GM12878 (cell line): ENCODE measurements at regions not wholly inside any gene's neighbourhood (a gene's known extent, or its start where the extent isn't known, plus 50 kb on each side); places are given as distances from the start of the nearest gene placed in this dataset.
"Not testable (repeated sequence)": the region's sequence is repeated elsewhere in the genome, so short reads cannot be mapped to it uniquely, and the experiment has no call there.

ENCODE experiments used
- EZH2 ChIP-seq: IDR thresholded peaks from 2 replicates; pipeline ENCODE4 v1.6.1; 2012; ENCODE audit warnings: low read depth, mild to moderate bottlenecking, control low read depth, inconsistent platforms, low read length, borderline replicate concordance; ENCODE audit not compliant: control insufficient read depth
- NFIC ChIP-seq: IDR thresholded peaks from 2 replicates; pipeline ENCODE4 v1.6.1; 2012; ENCODE audit warnings: low read depth, mild to moderate bottlenecking, inconsistent platforms, low read length, moderate library complexity
- TF ChIP-seq, protein P1 (sequence below): fragments of 450-650 bp; IDR thresholded peaks from 2 replicates; pipeline ENCODE4 v1.6.1; 2018; ENCODE audit warnings: mild to moderate bottlenecking, low read depth, moderate library complexity; ENCODE audit not compliant: partially characterized antibody

DNA sequence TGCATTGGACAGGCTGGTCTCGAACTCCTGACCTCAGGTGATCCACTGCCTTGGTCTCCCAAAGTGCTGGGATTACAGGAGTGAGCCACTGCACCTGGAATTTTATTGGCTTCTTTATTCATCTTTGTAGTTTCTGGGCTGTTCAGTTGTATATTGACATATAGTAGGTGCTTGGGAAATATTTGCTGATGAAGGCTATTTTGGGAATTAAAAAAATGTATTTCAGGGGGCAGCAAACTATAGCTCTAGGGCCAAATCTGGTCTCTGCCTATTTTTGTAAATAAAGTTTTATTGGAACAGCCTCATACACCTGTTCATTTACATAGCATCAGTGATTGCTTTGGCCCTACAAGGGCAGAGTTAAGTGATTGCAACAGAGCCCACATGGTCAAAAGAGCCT lies 363.6 kb downstream of the NPIPA7 start:
- TF ChIP-seq EZH2, NFIC: not testable (repeated sequence)
- TF ChIP-seq, protein P1, sequence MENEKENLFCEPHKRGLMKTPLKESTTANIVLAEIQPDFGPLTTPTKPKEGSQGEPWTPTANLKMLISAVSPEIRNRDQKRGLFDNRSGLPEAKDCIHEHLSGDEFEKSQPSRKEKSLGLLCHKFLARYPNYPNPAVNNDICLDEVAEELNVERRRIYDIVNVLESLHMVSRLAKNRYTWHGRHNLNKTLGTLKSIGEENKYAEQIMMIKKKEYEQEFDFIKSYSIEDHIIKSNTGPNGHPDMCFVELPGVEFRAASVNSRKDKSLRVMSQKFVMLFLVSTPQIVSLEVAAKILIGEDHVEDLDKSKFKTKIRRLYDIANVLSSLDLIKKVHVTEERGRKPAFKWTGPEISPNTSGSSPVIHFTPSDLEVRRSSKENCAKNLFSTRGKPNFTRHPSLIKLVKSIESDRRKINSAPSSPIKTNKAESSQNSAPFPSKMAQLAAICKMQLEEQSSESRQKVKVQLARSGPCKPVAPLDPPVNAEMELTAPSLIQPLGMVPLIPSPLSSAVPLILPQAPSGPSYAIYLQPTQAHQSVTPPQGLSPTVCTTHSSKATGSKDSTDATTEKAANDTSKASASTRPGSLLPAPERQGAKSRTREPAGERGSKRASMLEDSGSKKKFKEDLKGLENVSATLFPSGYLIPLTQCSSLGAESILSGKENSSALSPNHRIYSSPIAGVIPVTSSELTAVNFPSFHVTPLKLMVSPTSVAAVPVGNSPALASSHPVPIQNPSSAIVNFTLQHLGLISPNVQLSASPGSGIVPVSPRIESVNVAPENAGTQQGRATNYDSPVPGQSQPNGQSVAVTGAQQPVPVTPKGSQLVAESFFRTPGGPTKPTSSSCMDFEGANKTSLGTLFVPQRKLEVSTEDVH = not testable (repeated sequence)
